Stomach (tissue), 4 donors: ENCODE measurements at regions not wholly inside any gene's neighbourhood (a gene's known extent, or its start where the extent isn't known, plus 50 kb on each side); places are given as distances from the start of the nearest gene placed in this dataset.
A peak's percentile ranks its signal among the peaks of the same experiment; 100 is the strongest.

Experiments used
- EP300 ChIP-seq: sonication (generic); formaldehyde crosslinking; IDR thresholded peaks from one replicate; pipeline ENCODE4 v1.6.1; 2017; ENCODE audit warnings: antibody characterized with exemption
- POLR2A ChIP-seq, 4 donors: fragments of 450-650 bp; IDR thresholded peaks; one replicate each; pipeline ENCODE4 v1.6.1; 2016; ENCODE audit warnings: antibody characterized with exemption in 4 of 4, control low read depth in 2 of 4, mild to moderate bottlenecking in 1 of 4, moderate library complexity in 1 of 4
- TF ChIP-seq, protein P1 (sequence below), 7 experiments: fragments of 450-650 bp in 4 of 7; fragments of 200-600 bp in 3 of 7; sonication (generic) in 3 of 7; IDR thresholded peaks; one replicate each; pipeline ENCODE4 v1.5.1; 2016 to 2019; ENCODE audit warnings: antibody characterized with exemption in 7 of 7, control low read depth in 2 of 7, mild to moderate bottlenecking in 1 of 7

DNA sequence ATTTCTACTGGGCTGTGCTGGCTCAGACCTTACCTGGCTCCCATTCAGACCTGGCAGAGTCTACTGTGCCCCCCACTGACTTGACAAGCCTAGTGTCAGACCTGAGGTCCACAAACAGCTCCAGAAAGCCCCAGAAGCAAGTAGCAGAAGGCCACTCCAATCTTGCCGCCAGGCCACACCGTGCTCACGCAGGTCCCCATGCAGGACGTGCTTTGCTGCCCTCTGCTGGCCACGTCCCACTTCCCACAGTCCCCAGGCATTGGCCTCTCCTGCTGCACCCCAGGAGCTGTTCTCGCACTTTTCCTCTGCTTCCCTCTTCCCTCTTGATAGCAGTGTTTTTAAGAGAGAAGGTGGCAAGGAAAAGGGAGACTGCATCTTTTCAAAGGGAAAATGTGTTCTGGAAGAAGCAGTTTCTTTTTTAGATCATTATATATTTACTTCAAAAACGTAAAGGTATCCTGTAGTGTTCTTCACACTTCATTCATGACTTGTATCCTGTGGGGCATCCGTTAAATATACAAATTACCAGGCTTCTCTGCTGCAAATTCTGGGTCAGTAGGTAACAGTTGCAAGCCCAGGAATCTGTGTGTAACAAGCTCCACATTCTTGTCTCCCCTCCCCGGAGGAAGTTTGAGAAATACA, 81.4 kb upstream of the PAPOLG start:
- TF ChIP-seq, protein P1, sequence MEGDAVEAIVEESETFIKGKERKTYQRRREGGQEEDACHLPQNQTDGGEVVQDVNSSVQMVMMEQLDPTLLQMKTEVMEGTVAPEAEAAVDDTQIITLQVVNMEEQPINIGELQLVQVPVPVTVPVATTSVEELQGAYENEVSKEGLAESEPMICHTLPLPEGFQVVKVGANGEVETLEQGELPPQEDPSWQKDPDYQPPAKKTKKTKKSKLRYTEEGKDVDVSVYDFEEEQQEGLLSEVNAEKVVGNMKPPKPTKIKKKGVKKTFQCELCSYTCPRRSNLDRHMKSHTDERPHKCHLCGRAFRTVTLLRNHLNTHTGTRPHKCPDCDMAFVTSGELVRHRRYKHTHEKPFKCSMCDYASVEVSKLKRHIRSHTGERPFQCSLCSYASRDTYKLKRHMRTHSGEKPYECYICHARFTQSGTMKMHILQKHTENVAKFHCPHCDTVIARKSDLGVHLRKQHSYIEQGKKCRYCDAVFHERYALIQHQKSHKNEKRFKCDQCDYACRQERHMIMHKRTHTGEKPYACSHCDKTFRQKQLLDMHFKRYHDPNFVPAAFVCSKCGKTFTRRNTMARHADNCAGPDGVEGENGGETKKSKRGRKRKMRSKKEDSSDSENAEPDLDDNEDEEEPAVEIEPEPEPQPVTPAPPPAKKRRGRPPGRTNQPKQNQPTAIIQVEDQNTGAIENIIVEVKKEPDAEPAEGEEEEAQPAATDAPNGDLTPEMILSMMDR (IDR thresholded peaks at IDR 0.05), result peak in 5 of 7 experiments; percentile 55 to 82 (median 75)
- TF ChIP-seq EP300 (no peak), POLR2A (IDR thresholded peaks at IDR 0.05) (no peak)
